ENCODE measurements at regions not wholly inside any gene's neighbourhood (a gene's known extent, or its start where the extent isn't known, plus 50 kb on each side); places are given as distances from the start of the nearest gene placed in this dataset.

- no peaks in the 10 kb centered on the region for H3K4me1 Mint-ChIP-seq
- H3K4me3 Mint-ChIP-seq = no peak overlapping the region
- H3K9me3 Mint-ChIP-seq = peaks cover 3% of the 10 kb centered on the region
- no peak for DNase-seq
- H3K27ac Mint-ChIP-seq = no peak overlapping the region
- H3K36me3 Mint-ChIP-seq = no peaks in the 10 kb centered on the region
- peaks cover 8% of the 10 kb centered on the region for H3K27me3 Mint-ChIP-seq
Observed at GRCh38 chr12:58269476-58269875, 328.1 kb downstream of the ATP23 start.

DNA sequence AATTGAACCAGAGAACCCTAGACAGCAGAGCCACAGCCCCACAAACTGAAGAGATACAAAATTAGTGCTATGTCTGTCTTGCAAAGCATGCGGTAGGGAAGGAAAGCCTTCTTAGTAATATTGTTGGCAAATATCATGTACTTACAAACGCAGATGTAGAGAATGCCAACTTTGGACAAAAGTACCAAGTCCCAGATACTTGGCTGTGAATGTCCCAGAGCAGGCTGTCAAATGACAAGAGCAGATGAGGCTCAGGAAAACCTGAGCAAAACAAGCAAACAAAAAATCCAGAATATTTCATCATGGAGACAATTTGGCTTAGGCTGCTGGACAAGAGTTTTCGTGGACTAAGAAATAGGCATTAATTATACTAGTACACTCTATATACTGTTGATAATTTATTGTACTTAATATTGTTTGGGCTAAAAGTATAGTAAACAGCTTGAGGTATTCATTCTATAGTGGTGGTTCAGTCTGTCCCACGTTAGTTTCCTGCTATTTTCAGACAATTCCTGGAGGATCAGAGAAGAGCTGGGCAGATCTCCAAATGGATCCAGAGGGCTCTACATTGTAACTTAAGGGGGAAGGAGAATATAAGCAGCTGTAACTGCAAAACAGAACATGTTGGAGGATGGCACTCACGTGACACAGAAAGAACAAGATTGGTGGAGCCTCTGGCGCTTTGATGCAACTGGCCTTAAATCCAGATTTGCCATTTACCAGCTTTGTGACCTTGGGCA is 329.8 kb downstream of the ATP23 start:
- no peak overlapping the region for H3K27ac Mint-ChIP-seq
- H3K4me3 Mint-ChIP-seq = no peak overlapping the region
- peaks cover 4% of the 10 kb centered on the region for H3K9me3 Mint-ChIP-seq
- no peaks in the 10 kb centered on the region for H3K4me1 Mint-ChIP-seq
- H3K27me3 Mint-ChIP-seq = peaks cover 8% of the 10 kb centered on the region
- no peak for DNase-seq
- H3K36me3 Mint-ChIP-seq = no peaks in the 10 kb centered on the region

- Mint-ChIP-seq H3K27ac (no peak overlapping the region), H3K27me3 (peaks cover 8% of the 10 kb centered on the region), H3K4me1 (no peaks in the 10 kb centered on the region), H3K36me3 (no peaks in the 10 kb centered on the region), H3K4me3 (no peak overlapping the region), H3K9me3 (peaks cover 12% of the 10 kb centered on the region)
- no peak for DNase-seq
Observed at GRCh38 chr12:58272461-58272860, 331.1 kb downstream of the ATP23 start.

GRCh38 chr12:58277231-58277630 is 335.9 kb downstream of the ATP23 start:
- Mint-ChIP-seq H3K4me3 (no peak overlapping the region), H3K27ac (no peak overlapping the region), H3K9me3 (peaks cover 22% of the 10 kb centered on the region), H3K36me3 (no peaks in the 10 kb centered on the region), H3K27me3 (no peaks in the 10 kb centered on the region), H3K4me1 (no peaks in the 10 kb centered on the region)
- DNase-seq = no peak

DNA sequence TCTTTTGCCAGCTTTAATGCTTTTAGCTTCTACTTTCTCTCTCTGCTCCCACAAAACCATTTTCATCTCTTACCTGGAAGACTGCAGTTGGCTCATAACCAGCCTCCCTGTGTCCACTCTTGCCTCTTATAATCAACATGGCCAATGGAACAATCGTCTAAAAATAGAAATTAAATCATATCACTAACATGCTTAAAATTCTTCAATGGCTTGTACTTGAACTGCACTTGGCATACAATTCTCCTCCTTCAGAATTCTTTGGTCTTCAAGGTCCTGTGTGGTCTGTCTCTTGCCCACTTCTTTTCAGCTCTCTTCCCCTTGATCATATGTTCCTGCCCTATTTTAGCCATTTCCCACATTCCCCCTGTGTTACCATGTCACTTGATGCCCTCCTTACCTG is 342.2 kb downstream of the ATP23 start:
- no peak for DNase-seq
- Mint-ChIP-seq H3K9me3 (peaks cover 8% of the 10 kb centered on the region), H3K27me3 (peaks cover 3% of the 10 kb centered on the region), H3K36me3 (no peaks in the 10 kb centered on the region), H3K4me3 (no peak overlapping the region), H3K4me1 (no peaks in the 10 kb centered on the region), H3K27ac (no peak overlapping the region)

DNA sequence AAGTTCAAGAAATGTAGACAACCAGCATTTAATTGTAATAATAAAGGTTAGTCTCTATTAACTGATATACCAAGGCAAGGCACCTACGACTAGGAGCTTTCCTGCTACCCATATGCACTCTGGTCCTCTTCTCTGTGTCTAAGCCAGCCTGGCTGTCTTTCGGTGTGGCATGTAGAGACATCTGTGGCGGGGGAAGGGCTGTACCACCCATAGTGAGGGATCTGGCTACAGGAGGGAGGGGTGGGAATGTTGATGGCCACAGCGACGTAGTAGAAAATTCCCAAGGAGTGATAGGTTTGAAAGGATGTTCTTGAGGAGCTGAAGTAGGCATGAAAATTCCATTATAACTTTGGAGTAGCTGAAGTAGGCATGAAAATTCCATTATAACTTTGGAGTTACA is 344.2 kb downstream of the ATP23 start:
- H3K27me3 Mint-ChIP-seq = peaks cover 3% of the 10 kb centered on the region

DNA sequence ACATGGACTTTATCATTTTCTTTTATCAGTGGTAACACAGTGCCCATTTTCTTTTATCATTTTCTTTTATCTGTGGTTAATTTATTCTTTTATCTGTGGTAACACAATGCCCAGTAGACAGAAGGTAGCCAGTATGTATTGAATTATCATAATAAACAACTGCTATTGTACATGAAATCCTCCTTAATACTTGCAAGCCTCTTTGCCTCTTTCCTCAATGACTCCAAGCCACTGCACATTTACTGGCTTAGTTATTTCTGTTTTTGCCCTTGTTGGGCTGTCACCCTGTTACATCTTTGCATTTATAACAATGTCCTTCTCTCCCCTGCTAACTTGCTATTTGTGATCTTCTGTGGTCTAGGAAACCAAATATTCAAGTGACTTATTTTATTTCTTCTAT is 345.0 kb downstream of the ATP23 start:
- H3K4me3 Mint-ChIP-seq = no peak overlapping the region
- no peaks in the 10 kb centered on the region for H3K36me3 Mint-ChIP-seq
- DNase-seq = no peak
- no peak overlapping the region for H3K27ac Mint-ChIP-seq
- H3K9me3 Mint-ChIP-seq = peaks cover 2% of the 10 kb centered on the region
- H3K27me3 Mint-ChIP-seq = peaks cover 3% of the 10 kb centered on the region
- peaks cover 2% of the 10 kb centered on the region for H3K4me1 Mint-ChIP-seq

More for the DNA sequence above, 344.2 kb downstream of the ATP23 start:
- Mint-ChIP-seq H3K4me3 (no peak overlapping the region), H3K27ac (no peak overlapping the region), H3K4me1 (no peaks in the 10 kb centered on the region), H3K9me3 (peaks cover 4% of the 10 kb centered on the region), H3K36me3 (no peaks in the 10 kb centered on the region)
- DNase-seq = no peak

GRCh38 chr12:58288190-58288589 is 346.8 kb downstream of the ATP23 start:
- Mint-ChIP-seq H3K36me3 (no peaks in the 10 kb centered on the region), H3K27ac (no peak overlapping the region), H3K9me3 (peaks cover 2% of the 10 kb centered on the region), H3K27me3 (peaks cover 3% of the 10 kb centered on the region), H3K4me3 (no peak overlapping the region), H3K4me1 (peaks cover 2% of the 10 kb centered on the region)
- DNase-seq = no peak

DNA sequence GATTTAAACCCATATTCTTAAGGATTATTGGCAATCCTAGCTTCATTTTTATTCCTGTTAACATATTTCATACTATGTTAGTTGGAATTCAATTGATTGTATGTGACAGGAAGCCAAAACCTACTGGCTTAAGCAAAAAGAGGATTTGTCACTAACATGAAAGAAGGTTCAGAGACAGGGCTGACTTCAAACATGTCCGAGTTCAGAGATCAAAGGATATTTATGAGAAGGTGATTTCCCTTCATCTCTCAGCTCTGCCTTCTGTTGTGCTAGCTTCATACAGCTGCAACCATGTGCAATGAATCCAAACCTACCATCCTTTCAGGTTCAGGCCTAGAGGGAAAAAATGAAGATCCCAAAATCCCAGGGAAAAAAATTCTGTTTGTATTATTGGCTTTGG is 349.7 kb downstream of the ATP23 start:
- H3K36me3 Mint-ChIP-seq = no peaks in the 10 kb centered on the region
- no peaks in the 10 kb centered on the region for H3K9me3 Mint-ChIP-seq
- peaks cover 11% of the 10 kb centered on the region for H3K27me3 Mint-ChIP-seq
- no peak for DNase-seq
- H3K4me3 Mint-ChIP-seq = no peak overlapping the region
- peaks cover 2% of the 10 kb centered on the region for H3K4me1 Mint-ChIP-seq
- no peak overlapping the region for H3K27ac Mint-ChIP-seq

DNA sequence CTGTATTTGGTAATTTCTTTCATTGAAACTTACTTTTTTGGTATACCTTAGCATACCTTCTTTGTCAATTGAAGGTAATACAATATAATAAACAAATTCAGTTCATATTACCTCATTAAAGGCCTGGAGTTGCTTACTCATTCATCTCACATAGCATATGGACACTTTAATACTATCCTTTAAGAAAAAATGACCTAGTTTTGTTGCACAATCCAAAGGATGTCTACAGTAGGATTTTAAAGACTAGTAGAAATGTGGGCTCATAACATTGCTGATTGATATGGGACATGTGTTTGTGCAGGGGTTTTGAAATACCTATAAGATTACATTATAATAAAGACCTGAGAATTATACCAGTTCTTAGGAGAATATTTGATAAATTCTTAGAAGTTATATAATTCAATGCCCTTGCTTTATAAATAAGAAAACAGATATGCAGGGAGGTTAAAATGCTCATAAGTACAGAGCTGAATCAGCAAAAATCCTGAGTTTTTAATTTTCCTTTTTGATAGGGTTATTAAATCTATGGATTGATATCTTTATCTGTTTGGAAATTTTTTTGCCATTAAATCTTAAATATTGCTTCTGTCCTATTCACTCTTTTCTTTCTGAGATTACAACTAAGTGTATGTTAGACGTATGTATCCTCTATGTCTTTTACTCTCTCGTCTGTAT is 352.1 kb downstream of the ATP23 start:
- H3K4me1 Mint-ChIP-seq = peaks cover 2% of the 10 kb centered on the region
- no peak for DNase-seq
- H3K27ac Mint-ChIP-seq = no peak overlapping the region
- H3K36me3 Mint-ChIP-seq = no peaks in the 10 kb centered on the region
- H3K9me3 Mint-ChIP-seq = no peaks in the 10 kb centered on the region
- peaks cover 17% of the 10 kb centered on the region for H3K27me3 Mint-ChIP-seq
- H3K4me3 Mint-ChIP-seq = no peak overlapping the region

DNA sequence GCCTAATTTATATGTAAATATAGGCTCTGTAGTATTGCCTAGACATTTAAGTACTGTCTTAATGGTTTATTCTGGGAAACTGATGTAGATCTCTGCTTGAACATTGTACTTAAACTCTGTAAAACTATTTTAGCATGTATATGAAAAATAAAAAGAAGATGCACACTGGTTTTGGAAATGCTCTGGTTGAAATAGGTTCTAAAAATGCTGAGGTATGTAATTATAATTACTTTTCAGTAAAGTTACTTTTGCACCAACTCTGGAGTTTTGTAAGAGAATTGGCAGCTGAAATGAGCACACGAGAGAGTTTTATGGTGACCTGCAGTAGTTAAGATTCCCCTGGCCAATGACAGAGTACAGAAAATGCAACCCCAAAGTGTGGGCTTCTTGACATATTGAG is 353.9 kb downstream of the ATP23 start:
- Mint-ChIP-seq H3K4me1 (peaks cover 2% of the 10 kb centered on the region), H3K27me3 (peaks cover 17% of the 10 kb centered on the region), H3K9me3 (no peaks in the 10 kb centered on the region), H3K4me3 (no peak overlapping the region), H3K36me3 (no peaks in the 10 kb centered on the region), H3K27ac (no peak overlapping the region)
- no peak for DNase-seq

DNA sequence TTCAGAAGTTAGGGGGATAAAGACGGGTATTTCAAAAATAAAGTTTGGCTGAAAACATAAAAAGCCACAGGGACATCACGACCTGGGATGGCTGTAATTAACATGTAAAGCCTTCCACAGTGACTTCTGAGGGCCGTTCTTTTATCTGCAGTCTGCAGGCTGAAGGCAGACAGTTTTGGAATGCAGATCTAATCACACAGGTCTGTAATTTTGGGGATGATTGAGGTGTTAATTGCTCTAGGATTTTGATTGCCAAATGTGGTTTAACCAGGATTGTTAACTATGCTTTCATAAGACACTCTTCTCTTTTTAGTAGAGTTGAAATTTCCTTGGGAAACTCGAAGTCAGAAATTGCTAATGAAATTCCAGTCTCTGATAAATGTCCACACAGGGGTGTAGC is 355.5 kb downstream of the ATP23 start:
- H3K27ac Mint-ChIP-seq = no peak overlapping the region
- H3K4me3 Mint-ChIP-seq = no peak overlapping the region
- no peaks in the 10 kb centered on the region for H3K4me1 Mint-ChIP-seq
- H3K36me3 Mint-ChIP-seq = no peaks in the 10 kb centered on the region
- no peaks in the 10 kb centered on the region for H3K9me3 Mint-ChIP-seq
- DNase-seq = no peak
- peaks cover 18% of the 10 kb centered on the region for H3K27me3 Mint-ChIP-seq

- Mint-ChIP-seq H3K9me3 (no peaks in the 10 kb centered on the region), H3K27ac (no peak overlapping the region), H3K27me3 (peaks cover 20% of the 10 kb centered on the region), H3K36me3 (no peaks in the 10 kb centered on the region), H3K4me3 (no peak overlapping the region), H3K4me1 (no peaks in the 10 kb centered on the region)
- DNase-seq = no peak
Observed at GRCh38 chr12:58298803-58299202, 357.4 kb downstream of the ATP23 start.

GRCh38 chr12:58299371-58299770 is 358.0 kb downstream of the ATP23 start:
- Mint-ChIP-seq H3K4me3 (no peak overlapping the region), H3K9me3 (no peaks in the 10 kb centered on the region), H3K4me1 (no peaks in the 10 kb centered on the region), H3K36me3 (no peaks in the 10 kb centered on the region), H3K27ac (no peak overlapping the region), H3K27me3 (peaks cover 20% of the 10 kb centered on the region)
- no peak for DNase-seq

- Mint-ChIP-seq H3K27ac (no peak overlapping the region), H3K4me1 (no peaks in the 10 kb centered on the region), H3K9me3 (no peaks in the 10 kb centered on the region), H3K36me3 (no peaks in the 10 kb centered on the region), H3K27me3 (peaks cover 12% of the 10 kb centered on the region), H3K4me3 (no peak overlapping the region)
- DNase-seq = no peak
Observed at GRCh38 chr12:58301038-58301729, 359.8 kb downstream of the ATP23 start.
